Fibroblast of lung (primary cell): ENCODE measurements at regions not wholly inside any gene's neighbourhood (a gene's known extent, or its start where the extent isn't known, plus 50 kb on each side); places are given as distances from the start of the nearest gene placed in this dataset.

Source experiments
- DNase-seq, 2 donors: peaks; one replicate each; pipeline versions ENCODE4 v3.0.0 to v3.0.0-alpha.2; 2010; ENCODE audit warnings: low read depth in 2 of 2
- H2AFZ ChIP-seq: 2 replicates; pipeline ENCODE4 v1.5.1; 2012; ENCODE audit warnings: low read length, control low read depth, inconsistent platforms
- H3K27ac ChIP-seq: 2 replicates; pipeline ENCODE4 v1.5.1; 2011; ENCODE audit warnings: low read length, control low read depth; ENCODE audit not compliant: insufficient read depth
- H3K27me3 ChIP-seq: 2 replicates; pipeline ENCODE4 v1.5.1; 2011; ENCODE audit warnings: mild to moderate bottlenecking, low read length; ENCODE audit not compliant: control insufficient read depth, insufficient read depth
- H3K36me3 ChIP-seq: 2 replicates; pipeline ENCODE4 v1.5.1; 2011; ENCODE audit warnings: low read length; ENCODE audit not compliant: control insufficient read depth, insufficient read depth
- H3K4me1 ChIP-seq: 2 replicates; pipeline ENCODE4 v1.5.1; 2011; ENCODE audit warnings: low read length; ENCODE audit not compliant: control insufficient read depth, insufficient read depth; ENCODE audit errors: extremely low read depth
- H3K4me2 ChIP-seq: 2 replicates; pipeline ENCODE4 v1.5.1; 2011; ENCODE audit warnings: low read length, control low read depth; ENCODE audit not compliant: insufficient read depth; ENCODE audit errors: extremely low read depth
- H3K4me3 ChIP-seq, 4 experiments: fragments of 200-600 bp in 1 of 4; sonication (generic) in 1 of 4; replicated peaks in 1 of 4; 2 replicates each; pipeline ENCODE4 v1.5.1; 2011 to 2016; ENCODE audit warnings: low read length in 4 of 4, low read depth in 3 of 4, mild to moderate bottlenecking in 3 of 4, control low read depth in 2 of 4, inconsistent platforms in 1 of 4, mixed read lengths in 1 of 4; ENCODE audit not compliant: insufficient read depth in 1 of 4; ENCODE audit errors: control extremely low read depth in 1 of 4
- H3K79me2 ChIP-seq: 2 replicates; pipeline ENCODE4 v1.5.1; 2012; ENCODE audit warnings: mild to moderate bottlenecking, low read length, inconsistent platforms; ENCODE audit not compliant: control insufficient read depth, insufficient read depth
- H3K9ac ChIP-seq: 2 replicates; pipeline ENCODE4 v1.5.1; 2011; ENCODE audit warnings: mild to moderate bottlenecking, low read length, control low read depth; ENCODE audit not compliant: insufficient read depth
- H3K9me3 ChIP-seq: 2 replicates; pipeline ENCODE4 v1.5.1; 2012; ENCODE audit warnings: low read depth, low read length; ENCODE audit not compliant: control insufficient read depth, insufficient read depth
- H4K20me1 ChIP-seq: 2 replicates; pipeline ENCODE4 v1.5.1; 2011; ENCODE audit warnings: low read length; ENCODE audit not compliant: control insufficient read depth, insufficient read depth; ENCODE audit errors: extremely low read depth
- EZH2 ChIP-seq: IDR thresholded peaks from 2 replicates; pipeline ENCODE4 v1.5.1; 2012; ENCODE audit warnings: low read length, control low read depth, mild to moderate bottlenecking; ENCODE audit errors: missing control alignments
- TF ChIP-seq, protein P1 (sequence below), 2 donors: IDR thresholded peaks in 1 of 2; conservative IDR thresholded peaks in 1 of 2; 1 replicate in 1 of 2; 2 replicates in 1 of 2; pipeline ENCODE4 v1.5.1; 2011 to 2012; ENCODE audit warnings: low read length in 2 of 2, control low read depth in 1 of 2, inconsistent platforms in 1 of 2, low read depth in 1 of 2, mild to moderate bottlenecking in 1 of 2

DNA sequence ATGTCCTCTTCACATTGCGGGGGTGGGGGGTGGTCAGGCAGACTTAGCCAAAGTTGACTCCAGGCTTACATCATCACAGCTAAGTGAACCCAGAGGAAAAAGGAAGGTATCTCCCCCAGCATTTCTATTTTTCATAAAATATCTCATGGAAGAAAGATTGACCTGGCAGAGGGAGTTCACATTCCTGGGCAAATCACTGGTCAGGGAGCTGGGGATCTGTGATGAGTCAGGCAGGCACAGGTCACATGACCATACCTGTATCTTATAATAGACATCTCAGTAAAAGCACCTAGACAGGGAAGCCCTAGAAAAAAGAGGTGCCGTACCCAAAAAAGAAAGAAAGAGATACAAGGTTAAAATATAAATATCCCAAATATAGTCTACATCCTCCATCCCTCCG, 57.3 kb upstream of the WWC1 start:
- no peaks in the 10 kb centered on the region for H3K4me1 ChIP-seq
- H3K79me2 ChIP-seq, result no peaks in the 10 kb centered on the region
- H4K20me1 ChIP-seq, result no peaks in the 10 kb centered on the region
- H3K9me3 ChIP-seq, result no peaks in the 10 kb centered on the region
- H3K27ac ChIP-seq, result no peak overlapping the region
- H3K9ac ChIP-seq, result no peak overlapping the region
- no peak overlapping the region for H2AFZ ChIP-seq
- DNase-seq, result peak in 1 of 2 donors; percentile 14
- no peak overlapping the region for H3K4me3 ChIP-seq
- H3K36me3 ChIP-seq, result no peaks in the 10 kb centered on the region
- H3K27me3 ChIP-seq, result no peaks in the 10 kb centered on the region
- H3K4me2 ChIP-seq, result no peak overlapping the region
- no peak for TF ChIP-seq EZH2
- TF ChIP-seq, protein P1, sequence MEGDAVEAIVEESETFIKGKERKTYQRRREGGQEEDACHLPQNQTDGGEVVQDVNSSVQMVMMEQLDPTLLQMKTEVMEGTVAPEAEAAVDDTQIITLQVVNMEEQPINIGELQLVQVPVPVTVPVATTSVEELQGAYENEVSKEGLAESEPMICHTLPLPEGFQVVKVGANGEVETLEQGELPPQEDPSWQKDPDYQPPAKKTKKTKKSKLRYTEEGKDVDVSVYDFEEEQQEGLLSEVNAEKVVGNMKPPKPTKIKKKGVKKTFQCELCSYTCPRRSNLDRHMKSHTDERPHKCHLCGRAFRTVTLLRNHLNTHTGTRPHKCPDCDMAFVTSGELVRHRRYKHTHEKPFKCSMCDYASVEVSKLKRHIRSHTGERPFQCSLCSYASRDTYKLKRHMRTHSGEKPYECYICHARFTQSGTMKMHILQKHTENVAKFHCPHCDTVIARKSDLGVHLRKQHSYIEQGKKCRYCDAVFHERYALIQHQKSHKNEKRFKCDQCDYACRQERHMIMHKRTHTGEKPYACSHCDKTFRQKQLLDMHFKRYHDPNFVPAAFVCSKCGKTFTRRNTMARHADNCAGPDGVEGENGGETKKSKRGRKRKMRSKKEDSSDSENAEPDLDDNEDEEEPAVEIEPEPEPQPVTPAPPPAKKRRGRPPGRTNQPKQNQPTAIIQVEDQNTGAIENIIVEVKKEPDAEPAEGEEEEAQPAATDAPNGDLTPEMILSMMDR (conservative IDR thresholded peaks at IDR 0.05 in 1 of 2, IDR thresholded peaks at IDR 0.05 in 1 of 2; ENCODE audit: low read depth in 1 of 2, low read length in 2 of 2), result no peak

DNA sequence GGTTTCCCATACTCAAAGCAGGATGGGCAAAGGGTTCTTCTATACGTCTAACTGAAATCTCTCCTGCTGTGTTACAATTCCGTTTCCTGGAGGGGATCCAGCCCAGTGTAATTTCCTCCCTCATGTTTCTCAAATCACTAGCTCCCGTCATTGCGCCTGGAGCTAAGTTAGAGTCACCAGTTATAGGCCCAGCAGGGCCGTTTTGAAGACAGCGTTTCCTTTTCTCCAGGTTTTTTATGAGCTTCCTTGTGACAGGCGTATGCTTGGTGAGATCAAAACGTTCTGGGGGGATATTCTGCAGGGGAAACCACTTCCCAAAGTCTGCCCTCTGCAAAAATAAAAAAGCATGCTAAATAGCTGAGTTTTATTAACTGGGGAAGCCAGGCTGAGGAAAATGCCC, 53.0 kb upstream of the WWC1 start:
- Histone ChIP-seq H3K27me3 (no peaks in the 10 kb centered on the region), H3K36me3 (no peaks in the 10 kb centered on the region), H3K9me3 (no peaks in the 10 kb centered on the region), H3K9ac (no peak overlapping the region), H4K20me1 (no peaks in the 10 kb centered on the region), H3K4me2 (no peak overlapping the region), H3K27ac (no peak overlapping the region), H2AFZ (no peak overlapping the region), H3K79me2 (no peaks in the 10 kb centered on the region), H3K4me1 (no peaks in the 10 kb centered on the region), H3K4me3 (no peak overlapping the region)
- no peak for TF ChIP-seq EZH2
- TF ChIP-seq, protein P1 (conservative IDR thresholded peaks at IDR 0.05 in 1 of 2, IDR thresholded peaks at IDR 0.05 in 1 of 2; ENCODE audit: low read depth in 1 of 2, low read length in 2 of 2), result no peak
- no peak for DNase-seq

GRCh38 chr5:168239325-168239724, 52.1 kb upstream of the WWC1 start:
- no peaks in the 10 kb centered on the region for H3K79me2 ChIP-seq
- H2AFZ ChIP-seq, result no peak overlapping the region
- no peaks in the 10 kb centered on the region for H3K9me3 ChIP-seq
- H3K27me3 ChIP-seq, result no peaks in the 10 kb centered on the region
- no peaks in the 10 kb centered on the region for H3K4me1 ChIP-seq
- H3K9ac ChIP-seq, result no peak overlapping the region
- H3K36me3 ChIP-seq, result no peaks in the 10 kb centered on the region
- no peak for DNase-seq
- TF ChIP-seq, protein P1 (conservative IDR thresholded peaks at IDR 0.05 in 1 of 2, IDR thresholded peaks at IDR 0.05 in 1 of 2; ENCODE audit: low read depth in 1 of 2, low read length in 2 of 2), result no peak
- H3K27ac ChIP-seq, result no peak overlapping the region
- H4K20me1 ChIP-seq, result no peaks in the 10 kb centered on the region
- H3K4me3 ChIP-seq, result no peak overlapping the region
- no peak overlapping the region for H3K4me2 ChIP-seq
